ENCODE measurements at regions not wholly inside any gene's neighbourhood (a gene's known extent, or its start where the extent isn't known, plus 50 kb on each side); places are given as distances from the start of the nearest gene placed in this dataset.
"Not testable (repeated sequence)": the region's sequence is repeated elsewhere in the genome, so short reads cannot be mapped to it uniquely, and the experiment has no call there.

GRCh38 chr9:42371417-42371816, 188.0 kb downstream of the SPATA31A6 start:
- H3K4me3 ChIP-seq (ENCODE audit: low read length, poor library complexity, severe bottlenecking); H3K79me2 ChIP-seq (ENCODE audit: insufficient read depth, low read length); H3K9me3 ChIP-seq (ENCODE audit: insufficient read depth, low read depth, low read length): not testable (repeated sequence)

GRCh38 chr9:42377530-42378417, 194.3 kb downstream of the SPATA31A6 start:
- H3K9ac ChIP-seq (ENCODE audit: low read depth, low read length, poor library complexity, severe bottlenecking); H3K9me3 ChIP-seq (ENCODE audit: insufficient read depth, low read depth, low read length); H2AFZ ChIP-seq (ENCODE audit: low read length); H3K4me3 ChIP-seq (ENCODE audit: low read length, poor library complexity, severe bottlenecking); H4K20me1 ChIP-seq (ENCODE audit: insufficient read depth, low read length, poor library complexity, severe bottlenecking); H3K9me2 ChIP-seq (replicated peaks; ENCODE audit: low read depth, low read length); H3K27me3 ChIP-seq (ENCODE audit: insufficient read depth, low read length, poor library complexity, severe bottlenecking); H3K4me2 ChIP-seq (ENCODE audit: low read depth, low read length, poor library complexity, severe bottlenecking); H3K36me3 ChIP-seq (ENCODE audit: insufficient read depth, low read length); H3K79me2 ChIP-seq (ENCODE audit: insufficient read depth, low read length); H3K4me1 ChIP-seq (ENCODE audit: insufficient read depth, low read length, poor library complexity, severe bottlenecking); H3F3A ChIP-seq (ENCODE audit: low read depth): not testable (repeated sequence)

More at GRCh38 chr9:42371417-42371816, 188.0 kb downstream of the SPATA31A6 start:
- not testable (repeated sequence) for H3K4me1 ChIP-seq (ENCODE audit: insufficient read depth, low read length, poor library complexity, severe bottlenecking); H3K4me2 ChIP-seq (ENCODE audit: low read depth, low read length, poor library complexity, severe bottlenecking); H4K20me1 ChIP-seq (ENCODE audit: insufficient read depth, low read length, poor library complexity, severe bottlenecking); H3K36me3 ChIP-seq (ENCODE audit: insufficient read depth, low read length); H2AFZ ChIP-seq (ENCODE audit: low read length); H3K9me2 ChIP-seq (replicated peaks; ENCODE audit: low read depth, low read length); H3K9ac ChIP-seq (ENCODE audit: low read depth, low read length, poor library complexity, severe bottlenecking); H3K27me3 ChIP-seq (ENCODE audit: insufficient read depth, low read length, poor library complexity, severe bottlenecking); H3F3A ChIP-seq (ENCODE audit: low read depth)

DNA sequence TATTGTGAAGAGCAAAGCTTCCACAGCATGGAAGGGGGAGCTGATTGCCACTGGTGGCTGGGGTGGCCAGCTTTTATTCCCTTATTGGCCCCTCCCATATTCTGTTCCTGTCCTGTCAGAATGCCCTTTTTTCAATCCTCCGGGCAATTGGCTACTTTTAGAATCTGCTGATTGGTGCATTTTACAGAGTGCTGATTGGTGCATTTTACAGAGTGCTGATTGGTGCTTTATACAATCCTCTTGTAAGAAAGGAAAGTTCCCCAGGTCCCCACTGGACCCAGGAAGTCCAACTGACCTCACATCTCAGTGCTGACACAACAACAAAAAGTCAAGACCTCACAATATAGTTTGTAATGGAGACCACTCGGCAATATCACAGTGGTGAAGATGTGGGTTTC, 195.0 kb downstream of the SPATA31A6 start:
- TF ChIP-seq, protein P1, sequence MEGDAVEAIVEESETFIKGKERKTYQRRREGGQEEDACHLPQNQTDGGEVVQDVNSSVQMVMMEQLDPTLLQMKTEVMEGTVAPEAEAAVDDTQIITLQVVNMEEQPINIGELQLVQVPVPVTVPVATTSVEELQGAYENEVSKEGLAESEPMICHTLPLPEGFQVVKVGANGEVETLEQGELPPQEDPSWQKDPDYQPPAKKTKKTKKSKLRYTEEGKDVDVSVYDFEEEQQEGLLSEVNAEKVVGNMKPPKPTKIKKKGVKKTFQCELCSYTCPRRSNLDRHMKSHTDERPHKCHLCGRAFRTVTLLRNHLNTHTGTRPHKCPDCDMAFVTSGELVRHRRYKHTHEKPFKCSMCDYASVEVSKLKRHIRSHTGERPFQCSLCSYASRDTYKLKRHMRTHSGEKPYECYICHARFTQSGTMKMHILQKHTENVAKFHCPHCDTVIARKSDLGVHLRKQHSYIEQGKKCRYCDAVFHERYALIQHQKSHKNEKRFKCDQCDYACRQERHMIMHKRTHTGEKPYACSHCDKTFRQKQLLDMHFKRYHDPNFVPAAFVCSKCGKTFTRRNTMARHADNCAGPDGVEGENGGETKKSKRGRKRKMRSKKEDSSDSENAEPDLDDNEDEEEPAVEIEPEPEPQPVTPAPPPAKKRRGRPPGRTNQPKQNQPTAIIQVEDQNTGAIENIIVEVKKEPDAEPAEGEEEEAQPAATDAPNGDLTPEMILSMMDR (conservative IDR thresholded peaks at IDR 0.05; ENCODE audit: low read length) = no peak
- no peak for TF ChIP-seq EZH2phosphoT487 (IDR thresholded peaks at IDR 0.05; ENCODE audit: borderline replicate concordance)
- no peaks in the 10 kb centered on the region for H3K9me3 ChIP-seq (ENCODE audit: insufficient read depth, low read depth, low read length)

DNA sequence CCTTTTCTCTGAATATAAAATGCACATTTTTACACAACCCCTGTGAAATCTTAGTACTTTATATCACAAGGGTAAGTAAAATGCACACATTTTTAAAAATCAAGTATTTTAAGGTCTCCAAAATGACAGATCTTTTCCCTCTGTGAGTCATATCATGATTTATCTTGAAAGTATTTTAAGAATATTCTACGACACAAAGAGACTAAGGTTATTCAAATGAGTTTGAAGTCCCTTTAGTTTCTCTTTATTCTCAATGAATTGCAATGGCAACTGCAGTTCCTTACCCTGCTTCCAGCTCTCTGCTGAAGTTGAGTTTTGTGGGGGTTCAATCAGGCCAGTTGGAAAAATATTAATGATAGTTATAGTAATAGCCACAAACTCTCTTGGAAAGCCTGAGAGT, 196.1 kb downstream of the SPATA31A6 start:
- not testable (repeated sequence) for H3K4me2 ChIP-seq (ENCODE audit: low read depth, low read length, poor library complexity, severe bottlenecking); H4K20me1 ChIP-seq (ENCODE audit: insufficient read depth, low read length, poor library complexity, severe bottlenecking); H3K36me3 ChIP-seq (ENCODE audit: insufficient read depth, low read length); H3K4me1 ChIP-seq (ENCODE audit: insufficient read depth, low read length, poor library complexity, severe bottlenecking); H3K27me3 ChIP-seq (ENCODE audit: insufficient read depth, low read length, poor library complexity, severe bottlenecking); H3K9me3 ChIP-seq (ENCODE audit: insufficient read depth, low read depth, low read length); H3K4me3 ChIP-seq (ENCODE audit: low read length, poor library complexity, severe bottlenecking); H3F3A ChIP-seq (ENCODE audit: low read depth); H3K9me2 ChIP-seq (replicated peaks; ENCODE audit: low read depth, low read length); H3K79me2 ChIP-seq (ENCODE audit: insufficient read depth, low read length); H3K9ac ChIP-seq (ENCODE audit: low read depth, low read length, poor library complexity, severe bottlenecking); H2AFZ ChIP-seq (ENCODE audit: low read length)

More for the DNA sequence above, 195.0 kb downstream of the SPATA31A6 start:
- Histone ChIP-seq H3K36me3 (ENCODE audit: insufficient read depth, low read length) (no peaks in the 10 kb centered on the region), H3K79me2 (ENCODE audit: insufficient read depth, low read length) (no peaks in the 10 kb centered on the region), H3K4me3 (ENCODE audit: low read length, poor library complexity, severe bottlenecking) (no peak overlapping the region), H3K27me3 (ENCODE audit: insufficient read depth, low read length, poor library complexity, severe bottlenecking) (no peaks in the 10 kb centered on the region), H3K9me2 (replicated peaks; ENCODE audit: low read depth, low read length) (no peaks in the 10 kb centered on the region), H2AFZ (ENCODE audit: low read length) (no peak overlapping the region), H3F3A (ENCODE audit: low read depth) (no peaks in the 10 kb centered on the region), H3K9ac (ENCODE audit: low read depth, low read length, poor library complexity, severe bottlenecking) (no peak overlapping the region), H4K20me1 (ENCODE audit: insufficient read depth, low read length, poor library complexity, severe bottlenecking) (no peaks in the 10 kb centered on the region), H3K4me1 (ENCODE audit: insufficient read depth, low read length, poor library complexity, severe bottlenecking) (no peaks in the 10 kb centered on the region), H3K4me2 (ENCODE audit: low read depth, low read length, poor library complexity, severe bottlenecking) (no peak overlapping the region)

GRCh38 chr9:42384585-42384984, 201.1 kb downstream of the SPATA31A6 start:
- not testable (repeated sequence) for H2AFZ ChIP-seq (ENCODE audit: low read length); H4K20me1 ChIP-seq (ENCODE audit: insufficient read depth, low read length, poor library complexity, severe bottlenecking); H3F3A ChIP-seq (ENCODE audit: low read depth); H3K4me2 ChIP-seq (ENCODE audit: low read depth, low read length, poor library complexity, severe bottlenecking); H3K9me2 ChIP-seq (replicated peaks; ENCODE audit: low read depth, low read length); H3K27me3 ChIP-seq (ENCODE audit: insufficient read depth, low read length, poor library complexity, severe bottlenecking); H3K9ac ChIP-seq (ENCODE audit: low read depth, low read length, poor library complexity, severe bottlenecking); H3K79me2 ChIP-seq (ENCODE audit: insufficient read depth, low read length); H3K4me1 ChIP-seq (ENCODE audit: insufficient read depth, low read length, poor library complexity, severe bottlenecking); H3K9me3 ChIP-seq (ENCODE audit: insufficient read depth, low read depth, low read length); H3K4me3 ChIP-seq (ENCODE audit: low read length, poor library complexity, severe bottlenecking); H3K36me3 ChIP-seq (ENCODE audit: insufficient read depth, low read length)

DNA sequence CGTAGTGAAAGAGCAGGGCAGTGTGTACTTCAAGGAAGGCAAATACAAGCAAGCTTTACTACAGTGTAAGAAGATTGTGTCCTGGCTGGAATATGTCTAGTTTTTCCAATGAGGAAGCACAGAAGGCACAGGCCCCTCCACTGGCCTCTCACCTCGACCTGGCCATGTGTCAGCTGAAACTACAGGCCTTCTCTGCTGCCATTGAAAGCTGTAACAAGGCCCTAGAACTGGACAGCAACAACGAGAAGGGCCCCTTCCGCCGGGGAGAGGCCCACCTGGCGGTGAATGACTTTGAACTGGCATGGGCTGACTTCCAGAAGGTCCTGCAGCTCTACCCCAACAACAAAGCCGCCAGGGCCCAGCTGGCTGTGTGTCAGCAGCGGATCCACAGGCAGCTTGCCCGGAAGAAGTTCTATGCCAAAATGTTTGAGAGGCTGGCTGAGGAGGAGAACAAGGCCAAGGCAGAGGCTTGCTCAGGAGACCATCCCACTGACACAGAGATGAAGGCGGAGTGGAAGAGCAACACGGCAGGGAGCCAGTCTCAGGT, 202.2 kb downstream of the SPATA31A6 start:
- H3F3A ChIP-seq (ENCODE audit: low read depth); H2AFZ ChIP-seq (ENCODE audit: low read length); H3K9me2 ChIP-seq (replicated peaks; ENCODE audit: low read depth, low read length); H3K36me3 ChIP-seq (ENCODE audit: insufficient read depth, low read length); H3K4me3 ChIP-seq (ENCODE audit: low read length, poor library complexity, severe bottlenecking); H4K20me1 ChIP-seq (ENCODE audit: insufficient read depth, low read length, poor library complexity, severe bottlenecking); H3K9ac ChIP-seq (ENCODE audit: low read depth, low read length, poor library complexity, severe bottlenecking); H3K9me3 ChIP-seq (ENCODE audit: insufficient read depth, low read depth, low read length); H3K4me1 ChIP-seq (ENCODE audit: insufficient read depth, low read length, poor library complexity, severe bottlenecking); H3K27me3 ChIP-seq (ENCODE audit: insufficient read depth, low read length, poor library complexity, severe bottlenecking); H3K4me2 ChIP-seq (ENCODE audit: low read depth, low read length, poor library complexity, severe bottlenecking); H3K79me2 ChIP-seq (ENCODE audit: insufficient read depth, low read length): not testable (repeated sequence)

Measured in Loucy (cell line).